HL-60 (cell line): ENCODE measurements at regions not wholly inside any gene's neighbourhood (a gene's known extent, or its start where the extent isn't known, plus 50 kb on each side); places are given as distances from the start of the nearest gene placed in this dataset.

Experiments used
- GABPA ChIP-seq: IDR thresholded peaks from 2 replicates; pipeline ENCODE4 v1.6.1; 2012; ENCODE audit warnings: low read depth
- POLR2AphosphoS5 ChIP-seq: IDR thresholded peaks from 2 replicates; pipeline ENCODE4 v1.6.1; 2012; ENCODE audit warnings: low read depth
- TF ChIP-seq, protein P1 (sequence below): IDR thresholded peaks from one replicate; pipeline ENCODE4 v1.5.1; 2011; ENCODE audit warnings: low read length, control low read depth, inconsistent platforms; ENCODE audit not compliant: insufficient read depth
- TF ChIP-seq, protein P2 (sequence below): IDR thresholded peaks from 2 replicates; pipeline ENCODE4 v1.6.1; 2012; ENCODE audit warnings: low read depth; ENCODE audit not compliant: insufficient replicate concordance

DNA sequence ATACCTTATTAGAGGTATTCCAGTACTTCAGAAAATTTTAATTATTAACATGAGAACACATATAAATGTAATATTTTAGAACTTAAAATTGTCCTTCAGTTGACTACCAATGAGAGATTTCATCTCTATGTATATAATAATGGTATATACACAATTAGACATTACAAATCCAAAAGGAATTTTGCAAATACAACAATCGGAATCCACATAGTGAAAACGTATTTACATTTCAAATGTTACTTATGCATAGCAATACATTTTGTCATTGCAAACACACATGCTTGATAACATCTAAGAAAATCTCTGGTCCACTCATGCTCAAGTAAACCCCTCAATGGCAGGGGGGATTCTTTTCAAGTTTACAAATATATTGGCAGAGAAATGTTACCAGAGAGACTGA, 2345.2 kb downstream of the PCDH9 start:
- TF ChIP-seq, protein P1, sequence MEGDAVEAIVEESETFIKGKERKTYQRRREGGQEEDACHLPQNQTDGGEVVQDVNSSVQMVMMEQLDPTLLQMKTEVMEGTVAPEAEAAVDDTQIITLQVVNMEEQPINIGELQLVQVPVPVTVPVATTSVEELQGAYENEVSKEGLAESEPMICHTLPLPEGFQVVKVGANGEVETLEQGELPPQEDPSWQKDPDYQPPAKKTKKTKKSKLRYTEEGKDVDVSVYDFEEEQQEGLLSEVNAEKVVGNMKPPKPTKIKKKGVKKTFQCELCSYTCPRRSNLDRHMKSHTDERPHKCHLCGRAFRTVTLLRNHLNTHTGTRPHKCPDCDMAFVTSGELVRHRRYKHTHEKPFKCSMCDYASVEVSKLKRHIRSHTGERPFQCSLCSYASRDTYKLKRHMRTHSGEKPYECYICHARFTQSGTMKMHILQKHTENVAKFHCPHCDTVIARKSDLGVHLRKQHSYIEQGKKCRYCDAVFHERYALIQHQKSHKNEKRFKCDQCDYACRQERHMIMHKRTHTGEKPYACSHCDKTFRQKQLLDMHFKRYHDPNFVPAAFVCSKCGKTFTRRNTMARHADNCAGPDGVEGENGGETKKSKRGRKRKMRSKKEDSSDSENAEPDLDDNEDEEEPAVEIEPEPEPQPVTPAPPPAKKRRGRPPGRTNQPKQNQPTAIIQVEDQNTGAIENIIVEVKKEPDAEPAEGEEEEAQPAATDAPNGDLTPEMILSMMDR, result no peak
- TF ChIP-seq GABPA (no peak), POLR2AphosphoS5 (no peak)
- TF ChIP-seq, protein P2, sequence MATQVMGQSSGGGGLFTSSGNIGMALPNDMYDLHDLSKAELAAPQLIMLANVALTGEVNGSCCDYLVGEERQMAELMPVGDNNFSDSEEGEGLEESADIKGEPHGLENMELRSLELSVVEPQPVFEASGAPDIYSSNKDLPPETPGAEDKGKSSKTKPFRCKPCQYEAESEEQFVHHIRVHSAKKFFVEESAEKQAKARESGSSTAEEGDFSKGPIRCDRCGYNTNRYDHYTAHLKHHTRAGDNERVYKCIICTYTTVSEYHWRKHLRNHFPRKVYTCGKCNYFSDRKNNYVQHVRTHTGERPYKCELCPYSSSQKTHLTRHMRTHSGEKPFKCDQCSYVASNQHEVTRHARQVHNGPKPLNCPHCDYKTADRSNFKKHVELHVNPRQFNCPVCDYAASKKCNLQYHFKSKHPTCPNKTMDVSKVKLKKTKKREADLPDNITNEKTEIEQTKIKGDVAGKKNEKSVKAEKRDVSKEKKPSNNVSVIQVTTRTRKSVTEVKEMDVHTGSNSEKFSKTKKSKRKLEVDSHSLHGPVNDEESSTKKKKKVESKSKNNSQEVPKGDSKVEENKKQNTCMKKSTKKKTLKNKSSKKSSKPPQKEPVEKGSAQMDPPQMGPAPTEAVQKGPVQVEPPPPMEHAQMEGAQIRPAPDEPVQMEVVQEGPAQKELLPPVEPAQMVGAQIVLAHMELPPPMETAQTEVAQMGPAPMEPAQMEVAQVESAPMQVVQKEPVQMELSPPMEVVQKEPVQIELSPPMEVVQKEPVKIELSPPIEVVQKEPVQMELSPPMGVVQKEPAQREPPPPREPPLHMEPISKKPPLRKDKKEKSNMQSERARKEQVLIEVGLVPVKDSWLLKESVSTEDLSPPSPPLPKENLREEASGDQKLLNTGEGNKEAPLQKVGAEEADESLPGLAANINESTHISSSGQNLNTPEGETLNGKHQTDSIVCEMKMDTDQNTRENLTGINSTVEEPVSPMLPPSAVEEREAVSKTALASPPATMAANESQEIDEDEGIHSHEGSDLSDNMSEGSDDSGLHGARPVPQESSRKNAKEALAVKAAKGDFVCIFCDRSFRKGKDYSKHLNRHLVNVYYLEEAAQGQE, result no peak
